GM12892 (cell line): ENCODE measurements at regions not wholly inside any gene's neighbourhood (a gene's known extent, or its start where the extent isn't known, plus 50 kb on each side); places are given as distances from the start of the nearest gene placed in this dataset.

Experiments
- POLR2A ChIP-seq: IDR thresholded peaks from 2 replicates; pipeline ENCODE4 v1.6.1; 2011; ENCODE audit warnings: low read depth, low read length, control low read depth
- POLR2AphosphoS5 ChIP-seq: IDR thresholded peaks from 2 replicates; pipeline ENCODE4 v1.6.1; 2011; ENCODE audit warnings: low read depth, low read length, control low read depth

- TF ChIP-seq POLR2A (no peak), POLR2AphosphoS5 (no peak)
These were observed 90.0 kb upstream of the PCDH10 start for GRCh38 chr4:133059117-133059516.
